Esophagus muscularis mucosa (tissue), 4 donors: ENCODE measurements at regions not wholly inside any gene's neighbourhood (a gene's known extent, or its start where the extent isn't known, plus 50 kb on each side); places are given as distances from the start of the nearest gene placed in this dataset.
"Not testable (repeated sequence)": the region's sequence is repeated elsewhere in the genome, so short reads cannot be mapped to it uniquely, and the experiment has no call there.

ENCODE experiments used
- DNase-seq: peaks from one replicate; pipeline ENCODE4 v3.0.0-alpha.2; 2017; ENCODE audit errors: extremely low spot score
- H3K27ac ChIP-seq, 4 donors: fragments of 200-600 bp; sonication (generic); replicated peaks in 1 of 4; 1 replicate in 3 of 4; 2 replicates in 1 of 4; pipeline ENCODE4 v1.5.1; 2016 to 2019; ENCODE audit warnings: mild to moderate bottlenecking in 1 of 4
- H3K27me3 ChIP-seq, 4 donors: fragments of 200-600 bp; sonication (generic); one replicate each; pipeline versions ENCODE4 v1.5.1 to v1.6.0; 2016 to 2019
- H3K36me3 ChIP-seq, 4 donors: fragments of 200-600 bp; sonication (generic); one replicate each; pipeline ENCODE4 v1.5.1; 2016 to 2019
- H3K4me1 ChIP-seq, 4 donors: fragments of 200-600 bp; sonication (generic); one replicate each; pipeline ENCODE4 v1.5.1; 2016 to 2019
- H3K4me3 ChIP-seq, 4 donors: fragments of 200-600 bp; sonication (generic); 1 replicate in 2 of 4; 2 replicates in 2 of 4; pipeline ENCODE4 v1.5.1; 2016 to 2019; ENCODE audit warnings: mild to moderate bottlenecking in 4 of 4, moderate library complexity in 1 of 4
- H3K9me3 ChIP-seq, 4 donors: fragments of 200-600 bp; sonication (generic); 1 replicate in 3 of 4; 2 replicates in 1 of 4; pipeline ENCODE4 v1.5.1; 2016 to 2019
- CTCF ChIP-seq, 3 experiments: fragments of 200-600 bp in 2 of 3; fragments of 450-650 bp in 1 of 3; sonication (generic) in 2 of 3; IDR thresholded peaks; one replicate each; pipeline ENCODE4 v1.5.1; 2017 to 2019; ENCODE audit warnings: antibody characterized with exemption in 3 of 3, mild to moderate bottlenecking in 2 of 3, moderate library complexity in 1 of 3
- EP300 ChIP-seq: sonication (generic); formaldehyde crosslinking; IDR thresholded peaks from one replicate; pipeline ENCODE4 v1.6.1; 2017; ENCODE audit warnings: antibody characterized with exemption
- POLR2A ChIP-seq: fragments of 450-650 bp; IDR thresholded peaks from one replicate; pipeline ENCODE4 v1.6.1; 2017; ENCODE audit warnings: antibody characterized with exemption, moderate library complexity, mild to moderate bottlenecking, low read depth
- POLR2AphosphoS5 ChIP-seq, 2 donors: sonication (generic); formaldehyde crosslinking; IDR thresholded peaks; one replicate each; pipeline ENCODE4 v1.6.1; 2017; ENCODE audit warnings: antibody characterized with exemption in 2 of 2
- WGBS: methylation state at CpG from one replicate; pipeline ENCODE4 v1.1.5; 2018; 5-methylcytosine and 5-hydroxymethylcytosine counted together
- intact Hi-C: fragments of 100-400 bp; cut with DNase I; formaldehyde crosslinking; loops from one replicate; pipeline ENCODE4 v1.15.1; 2023

DNA sequence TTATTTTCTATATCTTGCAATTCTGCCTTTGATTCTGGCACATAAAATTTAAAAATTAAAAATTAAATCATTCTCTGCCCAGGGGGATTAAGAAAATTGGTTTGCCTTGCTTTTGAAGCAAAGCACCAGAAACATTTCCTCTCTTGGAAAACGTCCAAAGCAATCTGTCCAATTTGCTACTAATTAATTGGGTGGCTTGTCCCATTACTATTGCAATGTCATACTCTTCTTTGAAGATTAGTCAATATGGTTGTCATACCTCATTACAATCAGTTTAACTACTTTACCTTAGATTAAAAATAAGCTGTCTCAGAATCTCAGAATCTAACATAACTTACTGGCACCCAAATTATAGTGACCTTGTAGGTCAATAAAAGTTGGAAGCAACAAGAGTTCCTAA, 208.8 kb downstream of the TMA16 start:
- Histone ChIP-seq H3K36me3 (no peaks in the 10 kb centered on the region), H3K27ac (no peak overlapping the region), H3K9me3 (no peaks in the 10 kb centered on the region), H3K27me3 (no peaks in the 10 kb centered on the region), H3K4me3 (no peak overlapping the region), H3K4me1 (no peaks in the 10 kb centered on the region)
- intact Hi-C loops = no loop called here
- DNase-seq = no peak
- WGBS = 26% methylated on average over 1 of the region's 1 CpG
- TF ChIP-seq EP300 (no peak), POLR2A (no peak), POLR2AphosphoS5 (IDR thresholded peaks at IDR 0.05) (no peak), CTCF (IDR thresholded peaks at IDR 0.05) (no peak)

DNA sequence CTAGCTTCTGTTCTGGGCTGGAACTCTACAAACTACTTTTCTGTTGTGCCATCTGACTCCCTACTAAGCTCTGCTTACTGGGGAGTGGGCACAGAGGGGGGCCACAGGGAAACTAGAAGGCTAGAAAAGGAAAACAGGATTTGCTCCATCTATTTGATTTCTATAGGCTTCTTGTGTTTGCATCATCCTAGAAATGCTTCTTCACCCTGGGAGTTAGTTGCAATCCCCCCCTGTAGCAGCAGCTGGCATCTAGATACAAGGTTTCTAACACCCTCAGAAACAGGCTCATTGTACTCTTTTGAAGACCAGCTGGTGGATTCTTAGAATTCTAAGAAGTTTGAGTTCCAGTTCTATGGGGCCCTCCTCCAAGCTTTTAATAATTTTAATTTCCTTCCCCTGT, 213.4 kb downstream of the TMA16 start:
- Histone ChIP-seq H3K4me3 (no peak overlapping the region), H3K27ac (no peak overlapping the region), H3K27me3 (no peaks in the 10 kb centered on the region), H3K4me1 (no peaks in the 10 kb centered on the region), H3K36me3 (no peaks in the 10 kb centered on the region), H3K9me3 (no peaks in the 10 kb centered on the region)
- no peak for DNase-seq
- intact Hi-C loops = no loop called here
- TF ChIP-seq POLR2A (no peak), POLR2AphosphoS5 (IDR thresholded peaks at IDR 0.05) (no peak), EP300 (no peak), CTCF (IDR thresholded peaks at IDR 0.05) (no peak)

GRCh38 chr4:163709601-163710000, 215.1 kb downstream of the TMA16 start:
- WGBS = 100% methylated on average over 1 of the region's 1 CpG

GRCh38 chr4:163710158-163710557, 215.7 kb downstream of the TMA16 start:
- H3K9me3 ChIP-seq = no peaks in the 10 kb centered on the region
- H3K36me3 ChIP-seq = no peaks in the 10 kb centered on the region
- 71% methylated on average over 2 of the region's 2 CpGs for WGBS
- DNase-seq = no peak
- no peak overlapping the region for H3K27ac ChIP-seq
- intact Hi-C loops = no loop called here
- no peaks in the 10 kb centered on the region for H3K4me1 ChIP-seq
- no peaks in the 10 kb centered on the region for H3K27me3 ChIP-seq
- TF ChIP-seq EP300 (no peak), POLR2A (no peak), POLR2AphosphoS5 (IDR thresholded peaks at IDR 0.05) (no peak), CTCF (IDR thresholded peaks at IDR 0.05) (no peak)
- no peak overlapping the region for H3K4me3 ChIP-seq

More at GRCh38 chr4:163709601-163710000, 215.1 kb downstream of the TMA16 start:
- no peak for DNase-seq
- H3K27me3 ChIP-seq = no peaks in the 10 kb centered on the region
- H3K4me3 ChIP-seq = no peak overlapping the region
- intact Hi-C loops = no loop called here
- no peak overlapping the region for H3K27ac ChIP-seq
- no peaks in the 10 kb centered on the region for H3K36me3 ChIP-seq
- H3K9me3 ChIP-seq = no peaks in the 10 kb centered on the region
- no peak for TF ChIP-seq POLR2A
- TF ChIP-seq CTCF (IDR thresholded peaks at IDR 0.05) = no peak
- no peak for TF ChIP-seq POLR2AphosphoS5 (IDR thresholded peaks at IDR 0.05)
- TF ChIP-seq EP300 = no peak
- H3K4me1 ChIP-seq = no peaks in the 10 kb centered on the region

DNA sequence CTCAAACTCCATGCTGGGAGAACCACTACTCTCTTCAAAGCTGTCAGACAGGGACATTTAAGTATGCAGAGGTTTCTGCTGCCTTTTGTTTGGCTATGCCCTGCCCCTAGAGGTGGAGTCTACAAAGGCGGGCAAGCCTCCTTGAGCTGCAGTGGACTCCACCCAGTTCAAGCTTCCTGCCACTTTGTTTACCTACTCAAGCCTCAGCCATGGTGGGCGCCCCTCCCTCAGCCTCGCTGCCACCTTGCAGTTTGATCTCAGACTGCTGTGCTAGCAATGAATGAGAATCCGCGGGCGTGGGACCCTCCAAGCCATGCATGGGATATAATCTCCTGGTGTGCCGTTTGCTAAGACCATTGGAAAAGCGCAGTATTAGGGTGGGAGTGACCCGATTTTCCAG, 230.0 kb downstream of the TMA16 start:
- H3K9me3 ChIP-seq = peaks cover 0 to 15% (median 3%) of the 10 kb centered on the region in 4 donors
- WGBS = 96% methylated on average over 7 of the region's 9 CpGs
- H3K27ac ChIP-seq, H3K27me3 ChIP-seq, intact Hi-C loops, H3K36me3 ChIP-seq, H3K4me3 ChIP-seq, H3K4me1 ChIP-seq, DNase-seq: not testable (repeated sequence)
